Activated naive CD8-positive, alpha-beta T cell treated with anti-CD3 and anti-CD28 coated beads for 36 hours (primary cell): ENCODE measurements at regions not wholly inside any gene's neighbourhood (a gene's known extent, or its start where the extent isn't known, plus 50 kb on each side); places are given as distances from the start of the nearest gene placed in this dataset.

ENCODE experiments used
- DNase-seq: peaks from one replicate; pipeline ENCODE4 v3.0.0; 2021
- H3K27ac Mint-ChIP-seq: one replicate; pipeline ENCODE4 v1.8.0; 2022; ENCODE audit warnings: mild to moderate bottlenecking, moderate library complexity, mixed read lengths
- H3K27me3 Mint-ChIP-seq: one replicate; pipeline ENCODE4 v1.8.0; 2022; ENCODE audit warnings: mild to moderate bottlenecking, mixed read lengths
- H3K36me3 Mint-ChIP-seq: one replicate; pipeline ENCODE4 v1.8.0; 2021; ENCODE audit warnings: mild to moderate bottlenecking, mixed read lengths
- H3K4me1 Mint-ChIP-seq: one replicate; pipeline ENCODE4 v1.8.0; 2021; ENCODE audit warnings: mixed read lengths
- H3K4me3 Mint-ChIP-seq: one replicate; pipeline ENCODE4 v1.8.0; 2022; ENCODE audit warnings: mild to moderate bottlenecking, moderate library complexity, mixed read lengths
- H3K9me3 Mint-ChIP-seq: one replicate; pipeline ENCODE4 v1.8.0; 2022; ENCODE audit warnings: mixed read lengths

- Mint-ChIP-seq H3K4me1 (no peaks in the 10 kb centered on the region), H3K4me3 (no peak overlapping the region), H3K27ac (no peak overlapping the region), H3K27me3 (peaks cover 6% of the 10 kb centered on the region), H3K36me3 (no peaks in the 10 kb centered on the region), H3K9me3 (no peaks in the 10 kb centered on the region)
- DNase-seq: no peak
Observed at GRCh38 chr12:105933671-105934665, 204.8 kb downstream of the NUAK1 start.

GRCh38 chr12:105935106-105935505 lies 203.6 kb downstream of the NUAK1 start:
- H3K36me3 Mint-ChIP-seq: no peaks in the 10 kb centered on the region
- peaks cover 6% of the 10 kb centered on the region for H3K27me3 Mint-ChIP-seq
- no peaks in the 10 kb centered on the region for H3K4me1 Mint-ChIP-seq
- no peak overlapping the region for H3K27ac Mint-ChIP-seq
- no peak for DNase-seq
- no peak overlapping the region for H3K4me3 Mint-ChIP-seq
- no peaks in the 10 kb centered on the region for H3K9me3 Mint-ChIP-seq

- no peak for DNase-seq
- Mint-ChIP-seq H3K27me3 (peaks cover 6% of the 10 kb centered on the region), H3K4me3 (no peak overlapping the region), H3K27ac (no peak overlapping the region), H3K4me1 (no peaks in the 10 kb centered on the region), H3K9me3 (no peaks in the 10 kb centered on the region), H3K36me3 (no peaks in the 10 kb centered on the region)
Observed at GRCh38 chr12:105935981-105936380, 202.8 kb downstream of the NUAK1 start.

GRCh38 chr12:105936496-105936895 lies 202.3 kb downstream of the NUAK1 start:
- peaks cover 6% of the 10 kb centered on the region for H3K27me3 Mint-ChIP-seq
- H3K4me1 Mint-ChIP-seq: no peaks in the 10 kb centered on the region
- H3K9me3 Mint-ChIP-seq: no peaks in the 10 kb centered on the region
- no peak overlapping the region for H3K27ac Mint-ChIP-seq
- H3K4me3 Mint-ChIP-seq: no peak overlapping the region
- no peak for DNase-seq
- no peaks in the 10 kb centered on the region for H3K36me3 Mint-ChIP-seq

GRCh38 chr12:105937009-105937408 lies 201.7 kb downstream of the NUAK1 start:
- no peak for DNase-seq
- no peaks in the 10 kb centered on the region for H3K36me3 Mint-ChIP-seq
- H3K27me3 Mint-ChIP-seq: peaks cover 6% of the 10 kb centered on the region
- no peaks in the 10 kb centered on the region for H3K9me3 Mint-ChIP-seq
- H3K4me1 Mint-ChIP-seq: no peaks in the 10 kb centered on the region
- no peak overlapping the region for H3K4me3 Mint-ChIP-seq
- H3K27ac Mint-ChIP-seq: no peak overlapping the region

GRCh38 chr12:105939181-105939721 lies 199.5 kb downstream of the NUAK1 start:
- no peak for DNase-seq
- Mint-ChIP-seq H3K9me3 (no peaks in the 10 kb centered on the region), H3K4me1 (no peaks in the 10 kb centered on the region), H3K27me3 (peaks cover 8% of the 10 kb centered on the region), H3K27ac (no peak overlapping the region), H3K4me3 (no peak overlapping the region), H3K36me3 (no peaks in the 10 kb centered on the region)

- no peak overlapping the region for H3K4me3 Mint-ChIP-seq
- no peaks in the 10 kb centered on the region for H3K36me3 Mint-ChIP-seq
- no peak for DNase-seq
- H3K27ac Mint-ChIP-seq: no peak overlapping the region
- H3K4me1 Mint-ChIP-seq: no peaks in the 10 kb centered on the region
- H3K9me3 Mint-ChIP-seq: no peaks in the 10 kb centered on the region
- peaks cover 12% of the 10 kb centered on the region for H3K27me3 Mint-ChIP-seq
Observed at GRCh38 chr12:105942281-105942680, 196.5 kb downstream of the NUAK1 start.

- Mint-ChIP-seq H3K9me3 (no peaks in the 10 kb centered on the region), H3K27me3 (peaks cover 12% of the 10 kb centered on the region), H3K4me1 (no peaks in the 10 kb centered on the region), H3K4me3 (no peak overlapping the region), H3K36me3 (no peaks in the 10 kb centered on the region), H3K27ac (no peak overlapping the region)
- no peak for DNase-seq
Observed at GRCh38 chr12:105943525-105943924, 195.2 kb downstream of the NUAK1 start.

- H3K27me3 Mint-ChIP-seq: peaks cover 12% of the 10 kb centered on the region
- H3K36me3 Mint-ChIP-seq: no peaks in the 10 kb centered on the region
- H3K9me3 Mint-ChIP-seq: peaks cover 6% of the 10 kb centered on the region
- no peak overlapping the region for H3K4me3 Mint-ChIP-seq
- no peaks in the 10 kb centered on the region for H3K4me1 Mint-ChIP-seq
- no peak overlapping the region for H3K27ac Mint-ChIP-seq
- no peak for DNase-seq
Observed at GRCh38 chr12:105944628-105945027, 194.1 kb downstream of the NUAK1 start.

- Mint-ChIP-seq H3K36me3 (no peaks in the 10 kb centered on the region), H3K27ac (no peak overlapping the region), H3K27me3 (peaks cover 12% of the 10 kb centered on the region), H3K9me3 (peaks cover 6% of the 10 kb centered on the region), H3K4me3 (no peak overlapping the region), H3K4me1 (no peaks in the 10 kb centered on the region)
- no peak for DNase-seq
Observed at GRCh38 chr12:105945880-105946279, 192.9 kb downstream of the NUAK1 start.

- H3K27me3 Mint-ChIP-seq: peaks cover 12% of the 10 kb centered on the region
- no peak overlapping the region for H3K4me3 Mint-ChIP-seq
- no peak overlapping the region for H3K27ac Mint-ChIP-seq
- DNase-seq: no peak
- H3K9me3 Mint-ChIP-seq: peaks cover 6% of the 10 kb centered on the region
- H3K4me1 Mint-ChIP-seq: no peaks in the 10 kb centered on the region
- no peaks in the 10 kb centered on the region for H3K36me3 Mint-ChIP-seq
Observed at GRCh38 chr12:105946493-105946901, 192.3 kb downstream of the NUAK1 start.

GRCh38 chr12:105947906-105948305 lies 190.8 kb downstream of the NUAK1 start:
- Mint-ChIP-seq H3K4me3 (no peak overlapping the region), H3K4me1 (no peaks in the 10 kb centered on the region), H3K27ac (no peak overlapping the region), H3K27me3 (peaks cover 12% of the 10 kb centered on the region), H3K9me3 (peaks cover 6% of the 10 kb centered on the region), H3K36me3 (no peaks in the 10 kb centered on the region)
- DNase-seq: no peak

- Mint-ChIP-seq H3K36me3 (no peaks in the 10 kb centered on the region), H3K27ac (no peak overlapping the region), H3K27me3 (peaks cover 12% of the 10 kb centered on the region), H3K9me3 (peaks cover 6% of the 10 kb centered on the region), H3K4me1 (no peaks in the 10 kb centered on the region), H3K4me3 (no peak overlapping the region)
- DNase-seq: no peak
Observed at GRCh38 chr12:105948331-105948730, 190.4 kb downstream of the NUAK1 start.

GRCh38 chr12:105949391-105949790 lies 189.4 kb downstream of the NUAK1 start:
- Mint-ChIP-seq H3K9me3 (peaks cover 6% of the 10 kb centered on the region), H3K4me3 (no peak overlapping the region), H3K4me1 (no peaks in the 10 kb centered on the region), H3K27me3 (peaks cover 7% of the 10 kb centered on the region), H3K27ac (no peak overlapping the region), H3K36me3 (no peaks in the 10 kb centered on the region)
- DNase-seq: no peak

- no peak overlapping the region for H3K27ac Mint-ChIP-seq
- no peak overlapping the region for H3K4me3 Mint-ChIP-seq
- no peaks in the 10 kb centered on the region for H3K36me3 Mint-ChIP-seq
- H3K4me1 Mint-ChIP-seq: no peaks in the 10 kb centered on the region
- H3K9me3 Mint-ChIP-seq: peaks cover 6% of the 10 kb centered on the region
- H3K27me3 Mint-ChIP-seq: peaks cover 8% of the 10 kb centered on the region
- no peak for DNase-seq
Observed at GRCh38 chr12:105951732-105952131, 187.0 kb downstream of the NUAK1 start.
